KMS-11 (cell line): ENCODE measurements at regions not wholly inside any gene's neighbourhood (a gene's known extent, or its start where the extent isn't known, plus 50 kb on each side); places are given as distances from the start of the nearest gene placed in this dataset.

Experiments
- H2AFZ ChIP-seq: fragments of 200-600 bp; sonication (generic); 2 replicates; pipeline ENCODE4 v1.6.1; 2016; ENCODE audit warnings: antibody characterized with exemption, mixed run types, low read depth
- H3K27ac ChIP-seq: fragments of 200-600 bp; sonication (generic); 2 replicates; pipeline ENCODE4 v1.6.1; 2016; ENCODE audit warnings: mild to moderate bottlenecking, mixed run types
- H3K27me3 ChIP-seq: fragments of 200-600 bp; sonication (generic); 2 replicates; pipeline ENCODE4 v1.6.1; 2017; ENCODE audit warnings: mild to moderate bottlenecking, low read depth, mixed run types, moderate library complexity; ENCODE audit not compliant: insufficient read depth
- H3K36me3 ChIP-seq: fragments of 200-600 bp; sonication (generic); 2 replicates; pipeline ENCODE4 v1.6.1; 2017; ENCODE audit warnings: mild to moderate bottlenecking, mixed run types; ENCODE audit not compliant: insufficient read depth
- H3K4me1 ChIP-seq: fragments of 200-600 bp; sonication (generic); 2 replicates; pipeline ENCODE4 v1.6.1; 2016; ENCODE audit warnings: mild to moderate bottlenecking, low read depth, mixed run types; ENCODE audit not compliant: poor library complexity, severe bottlenecking
- H3K4me2 ChIP-seq: fragments of 200-600 bp; sonication (generic); 2 replicates; pipeline ENCODE4 v1.7.0; 2016; ENCODE audit warnings: mild to moderate bottlenecking, mixed run types
- H3K4me3 ChIP-seq: fragments of 200-600 bp; sonication (generic); IDR thresholded peaks from 2 replicates; pipeline ENCODE4 v1.6.1; 2017; ENCODE audit warnings: low read depth, low read length, mixed read lengths; ENCODE audit not compliant: insufficient read depth
- H3K79me2 ChIP-seq: fragments of 200-600 bp; sonication (generic); 2 replicates; pipeline ENCODE4 v1.6.1; 2016; ENCODE audit warnings: low read depth, mixed run types; ENCODE audit not compliant: insufficient read depth
- H3K9ac ChIP-seq: fragments of 200-600 bp; sonication (generic); 2 replicates; pipeline ENCODE4 v1.6.1; 2016; ENCODE audit warnings: mild to moderate bottlenecking, mixed run types
- H4K20me1 ChIP-seq: fragments of 200-600 bp; sonication (generic); 2 replicates; pipeline ENCODE4 v1.6.1; 2016; ENCODE audit warnings: mild to moderate bottlenecking, mixed run types; ENCODE audit not compliant: insufficient read depth
- TF ChIP-seq, protein P1 (sequence below): fragments of 200-600 bp; sonication (generic); conservative IDR thresholded peaks from 2 replicates; pipeline ENCODE4 v1.6.1; 2017; ENCODE audit warnings: low read depth, mild to moderate bottlenecking, antibody characterized with exemption, low read length, moderate library complexity, mixed read lengths

DNA sequence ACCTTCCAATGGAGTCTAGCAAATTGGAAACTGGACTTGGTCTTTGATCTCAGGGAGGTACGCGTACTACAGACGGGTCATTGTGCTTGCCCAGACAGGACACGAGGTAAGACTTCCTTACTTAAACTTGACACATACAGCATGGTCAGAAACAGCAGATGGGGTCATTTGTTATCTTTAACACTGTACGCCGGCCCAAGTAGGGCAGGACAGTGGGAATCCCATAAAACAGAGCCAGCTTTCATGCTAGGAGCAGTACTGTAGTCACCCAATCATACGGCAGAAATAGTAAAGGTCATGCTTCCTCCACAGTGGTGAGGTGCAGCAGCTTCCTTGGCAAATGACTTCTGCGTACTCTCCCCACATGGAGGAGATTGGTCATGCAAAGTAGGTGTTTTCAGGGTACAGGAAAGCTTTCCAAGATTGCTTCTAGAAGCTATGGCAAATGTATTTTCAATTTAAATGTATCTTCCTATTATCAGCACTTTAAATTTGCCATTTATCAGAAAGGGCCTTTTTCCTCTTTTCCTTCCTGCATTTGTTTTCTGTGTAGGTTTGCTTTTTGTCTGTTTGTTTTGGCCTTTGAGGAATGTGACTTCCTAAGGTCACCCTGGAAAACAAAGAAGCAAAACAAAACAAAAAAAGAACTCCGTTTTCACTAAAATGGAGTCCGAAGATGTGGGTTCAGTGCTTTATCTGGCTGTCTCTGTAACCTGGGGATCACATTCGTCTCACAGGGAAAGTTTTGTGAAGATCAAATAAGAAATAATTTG, 74.0 kb upstream of the DSG1 start:
- Histone ChIP-seq H3K9ac (no peak overlapping the region), H3K27me3 (no peaks in the 10 kb centered on the region), H3K4me2 (no peak overlapping the region), H3K27ac (no peak overlapping the region), H4K20me1 (no peaks in the 10 kb centered on the region), H3K36me3 (no peaks in the 10 kb centered on the region), H3K79me2 (no peaks in the 10 kb centered on the region), H2AFZ (no peak overlapping the region), H3K4me1 (no peaks in the 10 kb centered on the region), H3K4me3 (no peak overlapping the region)
- TF ChIP-seq, protein P1, sequence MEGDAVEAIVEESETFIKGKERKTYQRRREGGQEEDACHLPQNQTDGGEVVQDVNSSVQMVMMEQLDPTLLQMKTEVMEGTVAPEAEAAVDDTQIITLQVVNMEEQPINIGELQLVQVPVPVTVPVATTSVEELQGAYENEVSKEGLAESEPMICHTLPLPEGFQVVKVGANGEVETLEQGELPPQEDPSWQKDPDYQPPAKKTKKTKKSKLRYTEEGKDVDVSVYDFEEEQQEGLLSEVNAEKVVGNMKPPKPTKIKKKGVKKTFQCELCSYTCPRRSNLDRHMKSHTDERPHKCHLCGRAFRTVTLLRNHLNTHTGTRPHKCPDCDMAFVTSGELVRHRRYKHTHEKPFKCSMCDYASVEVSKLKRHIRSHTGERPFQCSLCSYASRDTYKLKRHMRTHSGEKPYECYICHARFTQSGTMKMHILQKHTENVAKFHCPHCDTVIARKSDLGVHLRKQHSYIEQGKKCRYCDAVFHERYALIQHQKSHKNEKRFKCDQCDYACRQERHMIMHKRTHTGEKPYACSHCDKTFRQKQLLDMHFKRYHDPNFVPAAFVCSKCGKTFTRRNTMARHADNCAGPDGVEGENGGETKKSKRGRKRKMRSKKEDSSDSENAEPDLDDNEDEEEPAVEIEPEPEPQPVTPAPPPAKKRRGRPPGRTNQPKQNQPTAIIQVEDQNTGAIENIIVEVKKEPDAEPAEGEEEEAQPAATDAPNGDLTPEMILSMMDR, result no peak

DNA sequence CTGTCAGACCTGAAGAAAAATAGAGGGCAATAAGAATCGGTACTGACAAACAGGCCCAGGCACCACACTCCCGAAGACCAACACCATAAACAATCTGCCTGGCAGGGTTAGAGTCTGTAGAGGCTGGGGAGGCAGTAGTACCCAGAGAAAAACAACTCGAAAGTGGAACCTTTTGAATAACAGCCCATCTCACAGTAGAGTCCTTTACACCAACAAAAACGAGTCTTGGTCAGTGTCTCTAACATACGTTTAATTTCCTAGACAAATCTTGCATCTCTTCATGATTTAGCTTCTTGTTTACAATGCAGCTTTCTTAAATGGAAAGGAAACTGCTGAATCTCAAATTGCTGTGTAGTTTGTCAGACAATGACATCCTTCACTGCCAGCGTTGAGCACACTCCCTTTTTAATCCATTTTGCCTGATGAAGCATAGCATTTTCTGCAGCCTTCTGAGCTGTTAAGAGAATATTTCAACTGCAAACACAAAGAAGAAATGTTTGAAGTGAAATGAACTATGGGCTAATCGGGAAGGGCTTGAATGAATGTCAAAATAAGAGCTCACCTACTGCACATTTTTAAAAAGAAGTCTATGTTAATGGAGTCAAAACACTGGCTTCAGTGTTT, 73.1 kb upstream of the DSG1 start:
- H2AFZ ChIP-seq, result no peak overlapping the region
- no peak overlapping the region for H3K9ac ChIP-seq
- H3K36me3 ChIP-seq, result no peaks in the 10 kb centered on the region
- no peaks in the 10 kb centered on the region for H3K27me3 ChIP-seq
- no peak overlapping the region for H3K4me2 ChIP-seq
- H3K4me1 ChIP-seq, result no peaks in the 10 kb centered on the region
- TF ChIP-seq, protein P1, result no peak
- no peaks in the 10 kb centered on the region for H3K79me2 ChIP-seq
- no peak overlapping the region for H3K27ac ChIP-seq
- H3K4me3 ChIP-seq, result no peak overlapping the region
- H4K20me1 ChIP-seq, result no peaks in the 10 kb centered on the region

DNA sequence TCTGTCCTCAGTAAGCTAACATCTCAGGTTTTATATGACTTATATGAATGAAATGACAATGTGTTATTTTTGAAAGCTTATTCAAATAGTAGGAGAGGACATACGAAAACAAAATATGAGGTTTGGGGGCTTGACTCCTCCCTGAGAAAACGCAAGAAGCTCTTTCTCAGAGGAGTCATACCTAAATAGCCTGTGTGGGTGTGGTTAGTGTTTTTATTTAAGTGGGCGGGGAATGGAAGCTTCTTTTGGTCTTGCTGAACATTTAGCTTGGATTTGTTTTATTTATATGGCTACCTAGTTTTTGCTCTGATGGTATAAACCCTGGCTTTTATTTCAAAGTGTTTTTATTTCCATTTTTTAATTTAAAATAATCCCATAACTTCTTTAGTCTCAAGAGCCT, 72.1 kb upstream of the DSG1 start:
- no peak overlapping the region for H2AFZ ChIP-seq
- no peak overlapping the region for H3K4me2 ChIP-seq
- no peaks in the 10 kb centered on the region for H3K36me3 ChIP-seq
- no peaks in the 10 kb centered on the region for H4K20me1 ChIP-seq
- TF ChIP-seq, protein P1, result no peak
- no peaks in the 10 kb centered on the region for H3K79me2 ChIP-seq
- no peaks in the 10 kb centered on the region for H3K4me1 ChIP-seq
- no peak overlapping the region for H3K9ac ChIP-seq
- H3K27ac ChIP-seq, result no peak overlapping the region
- H3K4me3 ChIP-seq, result no peak overlapping the region
- H3K27me3 ChIP-seq, result no peaks in the 10 kb centered on the region

DNA sequence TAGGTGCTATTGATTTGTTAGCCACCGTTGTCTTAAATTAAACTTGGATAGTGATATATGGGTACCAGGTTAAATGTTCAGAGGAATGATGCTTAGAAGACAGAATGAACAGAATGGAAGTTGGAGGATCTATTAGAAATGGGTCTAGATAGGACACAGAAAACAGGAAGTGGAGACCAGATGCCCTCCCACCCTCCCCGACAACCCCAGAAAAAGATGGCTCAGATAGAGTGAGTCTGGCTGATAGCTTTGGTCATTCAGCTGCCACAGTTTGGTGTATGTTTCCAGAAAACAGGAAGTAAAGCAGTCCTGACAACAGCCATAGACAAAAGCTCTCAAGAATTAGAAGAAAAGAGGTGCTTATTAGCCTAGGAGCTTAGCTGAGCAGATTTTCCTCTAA, 71.5 kb upstream of the DSG1 start:
- H3K4me3 ChIP-seq, result no peak overlapping the region
- no peak overlapping the region for H3K27ac ChIP-seq
- H3K9ac ChIP-seq, result no peak overlapping the region
- TF ChIP-seq, protein P1, result no peak
- H4K20me1 ChIP-seq, result no peaks in the 10 kb centered on the region
- H3K4me2 ChIP-seq, result no peak overlapping the region
- no peaks in the 10 kb centered on the region for H3K79me2 ChIP-seq
- H3K27me3 ChIP-seq, result no peaks in the 10 kb centered on the region
- H3K36me3 ChIP-seq, result no peaks in the 10 kb centered on the region
- H2AFZ ChIP-seq, result no peak overlapping the region
- no peaks in the 10 kb centered on the region for H3K4me1 ChIP-seq
